H1 (cell line): ENCODE measurements at regions not wholly inside any gene's neighbourhood (a gene's known extent, or its start where the extent isn't known, plus 50 kb on each side); places are given as distances from the start of the nearest gene placed in this dataset.
"Not testable (repeated sequence)": the region's sequence is repeated elsewhere in the genome, so short reads cannot be mapped to it uniquely, and the experiment has no call there.

ENCODE experiments used
- CTCF ChIA-PET: fragments of 300-600 bp; sonication (Branson Sonifier 250); formaldehyde crosslinking; loops from one replicate; lab custom pipeline; 2021; ENCODE audit not compliant: partially characterized antibody; lab: Charles Lee
- POLR2A ChIA-PET: fragments of 300-600 bp; sonication (Branson Sonifier 250); formaldehyde crosslinking; loops from one replicate; lab custom pipeline; 2021; ENCODE audit warnings: inconsistent platforms; ENCODE audit not compliant: partially characterized antibody; lab: Charles Lee
- DNase-seq, 2 experiments: peaks; one replicate each; pipeline versions ENCODE4 v3.0.0 to v3.0.0-alpha.2; 2010 to 2022; ENCODE audit warnings: low spot score in 2 of 2, low read depth in 1 of 2, mixed read lengths in 1 of 2
- FAIRE-seq: peaks from 2 replicates; lab custom pipeline; 2011; peaks lifted over from hg19 to GRCh38; lab: Jason Lieb, UNC
- H2AFZ ChIP-seq: 2 replicates; pipeline ENCODE4 v1.8.1; 2012; ENCODE audit warnings: low read length, inconsistent platforms
- H2AK5ac ChIP-seq: 2 replicates; pipeline ENCODE4 v1.6.1; 2013; ENCODE audit warnings: low read depth, low read length
- H2BK120ac ChIP-seq: replicated peaks from 2 replicates; pipeline ENCODE3; 2013; ENCODE audit warnings: low read depth, low read length, inconsistent platforms
- H2BK12ac ChIP-seq: 2 replicates; pipeline ENCODE4 v1.6.1; 2013; ENCODE audit warnings: low read depth, low read length
- H2BK15ac ChIP-seq: 2 replicates; pipeline ENCODE4 v1.6.1; 2013; ENCODE audit warnings: low read length
- H2BK20ac ChIP-seq: 2 replicates; pipeline ENCODE4 v1.6.1; 2013; ENCODE audit warnings: low read length
- H2BK5ac ChIP-seq: 2 replicates; pipeline ENCODE4 v1.6.1; 2013; ENCODE audit warnings: low read depth, low read length
- H3K14ac ChIP-seq: 2 replicates; pipeline ENCODE4 v1.6.1; 2013; ENCODE audit warnings: inconsistent platforms; ENCODE audit not compliant: insufficient read length
- H3K18ac ChIP-seq: 2 replicates; pipeline ENCODE4 v1.6.1; 2013; ENCODE audit warnings: low read length; ENCODE audit errors: extremely low read depth
- H3K23ac ChIP-seq: 2 replicates; pipeline ENCODE4 v1.6.1; 2013; ENCODE audit warnings: inconsistent platforms; ENCODE audit not compliant: insufficient read length
- H3K23me2 ChIP-seq: 2 replicates; pipeline ENCODE4 v1.6.1; 2013; ENCODE audit warnings: low read depth, low read length
- H3K27ac ChIP-seq: 2 replicates; pipeline ENCODE4 v1.6.1; 2011; ENCODE audit warnings: low read depth, low read length, inconsistent platforms
- H3K27me3 ChIP-seq, 4 experiments: replicated peaks in 1 of 4; 1 replicate in 1 of 4; 2 replicates in 3 of 4; pipeline versions ENCODE4 v1.6.1 to v1.8.1; 2011 to 2013; ENCODE audit warnings: low read length in 3 of 4, mild to moderate bottlenecking in 3 of 4, inconsistent platforms in 2 of 4, mixed read lengths in 2 of 4, moderate library complexity in 1 of 4; ENCODE audit not compliant: control insufficient read depth in 3 of 4, insufficient read depth in 3 of 4; ENCODE audit errors: extremely low read depth in 1 of 4
- H3K36me3 ChIP-seq, 4 experiments: 2 replicates each; pipeline versions ENCODE4 v1.6.1 to v1.8.1; 2011 to 2013; ENCODE audit warnings: mild to moderate bottlenecking in 4 of 4, low read length in 3 of 4, moderate library complexity in 2 of 4, control low read depth in 1 of 4, inconsistent platforms in 1 of 4; ENCODE audit not compliant: insufficient read depth in 4 of 4, control insufficient read depth in 2 of 4
- H3K4ac ChIP-seq: replicated peaks from 2 replicates; pipeline ENCODE3; 2013; ENCODE audit warnings: low read length, low read depth, mixed read lengths, inconsistent platforms; ENCODE audit not compliant: insufficient read length
- H3K4me1 ChIP-seq, 4 experiments: replicated peaks in 1 of 4; 1 replicate in 1 of 4; 2 replicates in 3 of 4; pipeline versions ENCODE4 v1.6.1 to v1.8.1; 2011 to 2013; ENCODE audit warnings: low read length in 3 of 4, inconsistent platforms in 2 of 4, mixed read lengths in 1 of 4; ENCODE audit not compliant: insufficient read depth in 4 of 4, control insufficient read depth in 3 of 4
- H3K4me2 ChIP-seq, 2 experiments: 2 replicates each; pipeline versions ENCODE4 v1.6.1 to v1.8.1; 2011 to 2013; ENCODE audit warnings: low read depth in 2 of 2, low read length in 2 of 2, control low read depth in 1 of 2, inconsistent platforms in 1 of 2, mild to moderate bottlenecking in 1 of 2; ENCODE audit not compliant: insufficient read depth in 1 of 2
- H3K4me3 ChIP-seq, 4 experiments: fragments of 200-600, 300-600 bp in 1 of 4; sonication (generic), shearing (Covaris generic), sonication (Bioruptor Twin) in 1 of 4; 2 replicates each; pipeline versions ENCODE4 v1.5.1 to v1.8.1; 2011 to 2016; ENCODE audit warnings: low read length in 4 of 4, low read depth in 3 of 4, control low read depth in 2 of 4, inconsistent platforms in 2 of 4, mild to moderate bottlenecking in 2 of 4, mixed read lengths in 1 of 4, moderate library complexity in 1 of 4; ENCODE audit not compliant: insufficient read depth in 2 of 4; ENCODE audit errors: extremely low read depth in 1 of 4
- H3K56ac ChIP-seq: replicated peaks from 2 replicates; pipeline ENCODE3; 2013; ENCODE audit warnings: low read depth, mild to moderate bottlenecking, mixed read lengths, low read length, inconsistent platforms; ENCODE audit not compliant: insufficient read length
- H3K79me1 ChIP-seq: 2 replicates; pipeline ENCODE4 v1.6.1; 2013; ENCODE audit warnings: low read depth, low read length, control low read depth
- H3K79me2 ChIP-seq, 2 experiments: 2 replicates each; pipeline versions ENCODE4 v1.6.1 to v1.8.1; 2012 to 2013; ENCODE audit warnings: low read length in 2 of 2, mild to moderate bottlenecking in 2 of 2, inconsistent platforms in 1 of 2; ENCODE audit not compliant: insufficient read depth in 2 of 2, control insufficient read depth in 1 of 2
- H3K9ac ChIP-seq, 4 experiments: replicated peaks in 1 of 4; 1 replicate in 1 of 4; 2 replicates in 3 of 4; pipeline versions ENCODE4 v1.6.1 to v1.8.1; 2011 to 2013; ENCODE audit warnings: low read depth in 3 of 4, low read length in 3 of 4, control low read depth in 2 of 4, mild to moderate bottlenecking in 2 of 4, moderate library complexity in 2 of 4, inconsistent platforms in 1 of 4; ENCODE audit errors: extremely low read depth in 1 of 4
- H3K9me3 ChIP-seq, 2 experiments: 2 replicates each; pipeline versions ENCODE4 v1.6.1 to v1.8.1; 2012 to 2013; ENCODE audit warnings: mild to moderate bottlenecking in 2 of 2, moderate library complexity in 2 of 2, control low read depth in 1 of 2, inconsistent platforms in 1 of 2, low read depth in 1 of 2, low read length in 1 of 2, mixed read lengths in 1 of 2; ENCODE audit not compliant: insufficient read depth in 2 of 2
- H4K20me1 ChIP-seq, 2 experiments: replicated peaks in 1 of 2; 2 replicates each; pipeline versions ENCODE3 to v1.8.1; 2011 to 2013; ENCODE audit warnings: inconsistent platforms in 2 of 2, low read length in 2 of 2, mild to moderate bottlenecking in 1 of 2; ENCODE audit not compliant: insufficient read depth in 2 of 2, control insufficient read depth in 1 of 2
- H4K5ac ChIP-seq: 2 replicates; pipeline ENCODE4 v1.6.1; 2013; ENCODE audit warnings: low read length, low read depth, mixed read lengths, inconsistent platforms; ENCODE audit not compliant: insufficient read length
- H4K8ac ChIP-seq: 2 replicates; pipeline ENCODE4 v1.8.0; 2013; ENCODE audit warnings: mild to moderate bottlenecking, moderate library complexity, low read length, inconsistent platforms; ENCODE audit not compliant: insufficient read depth; ENCODE audit errors: extremely low read depth
- H4K91ac ChIP-seq: replicated peaks from 2 replicates; pipeline ENCODE3; 2013; ENCODE audit warnings: low read length, mixed read lengths, inconsistent platforms; ENCODE audit not compliant: insufficient read length
- WGBS, 2 experiments: shearing (Covaris generic) in 1 of 2; methylation state at CpG; one replicate each; pipeline versions ENCODE4 v1.1.6 to v1.1.7; 2013 to 2015; ENCODE audit warnings: low lambda C conversion rate in 2 of 2, mixed read lengths in 2 of 2, inconsistent platforms in 1 of 2, low coverage in 1 of 2, missing lambda C conversion rate in 1 of 2; ENCODE audit not compliant: insufficient replicate concordance in 2 of 2, insufficient coverage in 1 of 2, insufficient read length in 1 of 2; ENCODE audit errors: extremely low coverage in 1 of 2, missing lambda C conversion rate in 1 of 2; 5-methylcytosine and 5-hydroxymethylcytosine counted together

DNA sequence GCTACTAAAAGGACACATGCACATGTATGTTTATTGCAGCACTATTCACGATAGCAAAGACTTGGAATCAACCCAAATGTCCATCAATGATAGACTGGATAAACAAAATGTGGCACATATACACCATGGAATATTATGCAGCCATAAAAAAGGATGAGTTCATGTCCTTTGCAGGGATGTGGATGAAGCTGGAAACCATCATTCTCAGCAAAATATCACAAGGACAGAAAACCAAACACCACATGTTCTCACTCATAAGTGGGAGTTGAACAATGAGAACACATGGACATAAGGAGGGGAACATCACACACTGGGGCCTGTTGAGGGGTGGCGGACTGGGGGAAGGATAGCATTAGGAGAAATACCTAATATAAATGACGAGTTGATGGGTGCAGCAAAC, 168.2 kb downstream of the NPR3 start:
- H3K79me2 ChIP-seq, H3K14ac ChIP-seq, H3K36me3 ChIP-seq, H3K4me2 ChIP-seq, H3K4me1 ChIP-seq, POLR2A ChIA-PET, H2AK5ac ChIP-seq, H2BK120ac ChIP-seq, H3K23ac ChIP-seq, H3K9me3 ChIP-seq, H3K4ac ChIP-seq, H3K27ac ChIP-seq, H3K23me2 ChIP-seq, H4K20me1 ChIP-seq, H4K5ac ChIP-seq, H3K4me3 ChIP-seq, H2AFZ ChIP-seq, DNase-seq, H2BK5ac ChIP-seq, H3K9ac ChIP-seq, H2BK15ac ChIP-seq, FAIRE-seq, H2BK20ac ChIP-seq, H2BK12ac ChIP-seq, H3K79me1 ChIP-seq, H4K91ac ChIP-seq, H3K56ac ChIP-seq, H3K27me3 ChIP-seq, H3K18ac ChIP-seq, H4K8ac ChIP-seq: not testable (repeated sequence)
- CTCF ChIA-PET: interaction anchor here (0.7 kb wide), 1 partner anchor 500 kb away, joined by 3 read pairs; no protein-coding TSS in a partner anchor
- 87% methylated on average over 3 of the region's 3 CpGs; no CpG with 5 or more reads in 1 of the 2 experiments for WGBS, 2 experiments
